NCI-H748 treated with DMSO at 0.1 percent for 48 hours (cell line): ENCODE measurements at regions not wholly inside any gene's neighbourhood (a gene's known extent, or its start where the extent isn't known, plus 50 kb on each side); places are given as distances from the start of the nearest gene placed in this dataset.
"Not testable (repeated sequence)": the region's sequence is repeated elsewhere in the genome, so short reads cannot be mapped to it uniquely, and the experiment has no call there.

Experiments
- DNase-seq: peaks from one replicate; lab custom pipeline; 2025; lab: John Stamatoyannopoulos, UW

DNA sequence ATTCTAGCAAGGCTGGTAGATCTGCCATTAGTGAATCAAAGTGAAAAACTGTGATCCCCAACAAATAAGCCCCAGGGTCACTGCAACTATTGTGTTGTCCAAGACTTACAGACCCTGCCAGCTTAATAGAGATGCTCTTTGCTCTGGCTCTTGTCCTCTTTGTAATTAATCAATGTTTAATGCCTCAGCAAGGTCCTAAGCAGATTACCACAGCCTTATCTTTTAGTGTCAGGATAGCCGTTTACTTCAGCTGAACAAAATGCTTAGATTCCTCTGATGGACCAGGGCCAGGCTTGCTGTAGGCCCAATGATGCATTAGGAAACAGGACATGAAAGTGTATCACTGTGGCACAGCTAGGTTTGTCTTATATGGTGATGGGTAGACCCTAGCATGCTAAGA is 353.3 kb downstream of the HACE1 start:
- no peak for DNase-seq

DNA sequence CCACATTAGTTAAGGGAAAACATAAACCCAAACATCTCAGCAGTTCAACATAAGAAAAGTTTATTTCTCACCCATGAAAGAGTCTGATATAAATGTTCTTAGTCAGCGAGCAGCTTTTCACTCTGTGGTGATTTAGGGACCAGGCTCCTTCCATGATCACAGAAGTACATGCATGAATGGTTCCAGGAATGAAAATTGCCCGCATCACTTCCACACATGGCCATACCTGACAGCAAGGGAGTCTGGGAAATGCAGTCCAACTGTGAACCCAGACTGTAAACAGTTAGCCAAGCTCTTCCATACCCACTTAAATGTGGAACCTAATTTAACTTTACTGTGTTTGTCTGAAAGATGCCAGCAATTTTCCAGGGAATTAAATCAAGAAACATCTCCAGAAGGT is 353.9 kb downstream of the HACE1 start:
- DNase-seq, result no peak

DNA sequence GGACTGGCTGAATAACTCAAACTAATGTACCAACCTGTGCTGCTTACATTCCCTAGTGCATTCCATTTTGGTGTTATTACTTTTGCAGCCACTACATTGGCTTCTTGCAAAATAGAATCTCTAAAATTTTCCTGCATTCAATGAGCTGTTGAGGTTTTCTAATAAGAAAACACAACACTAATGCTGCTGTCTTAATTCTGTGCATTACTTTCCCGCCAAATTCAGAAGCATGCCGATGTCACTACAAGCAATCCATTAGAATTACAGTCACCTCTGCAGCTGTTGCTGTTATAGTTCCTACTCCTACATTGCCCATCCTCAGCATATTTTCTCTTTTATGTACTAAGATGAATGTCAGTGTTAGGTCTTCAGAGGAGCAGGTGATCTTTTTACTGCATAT is 359.5 kb downstream of the HACE1 start:
- no peak for DNase-seq

DNA sequence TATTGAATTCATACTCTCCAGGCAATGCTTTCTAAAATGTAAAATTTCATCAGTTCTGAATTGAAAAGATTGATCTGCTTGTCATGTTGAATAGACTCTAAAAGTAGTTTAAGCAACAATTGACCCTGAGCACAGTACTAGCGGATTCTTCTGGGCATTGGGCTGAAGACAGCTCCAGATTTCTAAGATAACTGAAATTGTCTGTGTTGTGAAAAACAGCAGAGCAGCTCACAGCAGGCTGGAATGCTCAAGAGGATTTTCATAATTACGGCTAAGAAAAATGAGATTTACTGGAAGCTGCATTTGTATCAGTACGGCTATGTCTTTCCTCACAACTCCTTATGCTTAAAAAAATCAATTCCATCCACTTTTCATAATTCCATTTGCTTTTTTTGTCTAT is 373.7 kb downstream of the HACE1 start:
- DNase-seq, result no peak

GRCh38 chr6:104484626-104485025 is 375.1 kb downstream of the HACE1 start:
- no peak for DNase-seq

DNA sequence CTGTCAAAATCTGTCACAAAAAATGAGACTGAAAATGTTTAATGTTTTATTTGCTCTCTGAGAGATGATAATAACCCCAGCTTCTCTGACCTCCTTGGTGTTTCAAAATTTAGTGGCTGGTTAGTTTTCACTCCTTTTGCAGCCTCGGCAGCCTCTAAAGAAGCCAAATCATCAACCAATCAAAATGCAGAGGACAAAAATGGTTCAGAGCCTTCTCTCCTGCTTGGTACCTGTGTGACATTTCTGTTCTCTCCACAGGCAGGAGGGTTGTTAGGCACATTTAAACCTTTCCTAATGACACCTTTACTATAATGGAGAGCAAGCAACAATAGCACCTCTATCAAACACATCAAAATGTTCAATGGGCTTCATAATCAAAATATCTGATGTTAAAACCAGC is 375.5 kb downstream of the HACE1 start:
- DNase-seq, result no peak

DNA sequence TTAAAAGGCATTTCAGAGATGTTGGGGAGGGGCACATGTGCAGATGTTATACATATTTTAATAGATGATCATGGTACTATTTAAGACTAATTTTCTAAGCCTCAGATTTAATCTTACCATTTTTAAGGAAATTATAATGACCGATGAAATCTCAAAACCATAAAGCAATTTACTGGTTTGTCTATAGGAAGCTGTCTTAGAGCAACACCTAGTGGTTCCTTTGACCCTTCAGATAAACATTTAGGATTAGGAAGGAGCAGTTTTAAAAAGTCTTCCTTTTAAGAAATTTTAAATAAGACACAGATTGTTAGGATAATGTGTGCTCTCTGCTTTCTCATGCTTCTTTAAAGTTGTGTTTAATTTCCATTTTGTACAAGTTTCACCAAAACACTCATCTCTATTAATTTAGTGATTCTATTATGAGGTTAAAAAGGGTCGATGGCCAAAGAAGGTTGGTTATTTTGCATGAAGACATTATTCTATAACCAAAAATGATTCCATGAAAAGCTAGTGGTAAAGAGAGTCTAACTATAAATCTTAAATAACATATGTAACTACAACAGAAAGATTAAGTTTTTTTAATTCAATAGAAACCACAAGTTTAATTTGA is 376.4 kb downstream of the HACE1 start:
- DNase-seq, result peak; percentile 31

DNA sequence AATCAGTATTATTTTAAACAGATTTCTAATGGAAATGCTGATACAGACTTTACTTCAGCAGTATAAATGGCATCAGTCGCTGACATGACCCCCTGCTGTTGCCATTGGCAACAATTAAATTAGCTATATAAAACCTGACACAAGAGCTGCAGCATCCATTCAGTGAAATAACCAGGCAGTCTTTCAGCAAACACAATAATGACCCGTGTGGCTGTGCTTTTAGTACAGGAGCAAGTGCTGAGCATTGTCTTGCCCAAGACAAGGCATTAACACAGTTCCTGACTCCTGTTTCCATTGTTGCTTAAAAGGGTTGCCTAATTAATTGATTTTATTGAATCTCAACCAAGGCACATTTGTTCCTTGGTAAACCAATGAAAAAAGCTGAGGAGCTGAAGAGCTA is 382.1 kb downstream of the HACE1 start:
- DNase-seq, result peak; percentile 76

DNA sequence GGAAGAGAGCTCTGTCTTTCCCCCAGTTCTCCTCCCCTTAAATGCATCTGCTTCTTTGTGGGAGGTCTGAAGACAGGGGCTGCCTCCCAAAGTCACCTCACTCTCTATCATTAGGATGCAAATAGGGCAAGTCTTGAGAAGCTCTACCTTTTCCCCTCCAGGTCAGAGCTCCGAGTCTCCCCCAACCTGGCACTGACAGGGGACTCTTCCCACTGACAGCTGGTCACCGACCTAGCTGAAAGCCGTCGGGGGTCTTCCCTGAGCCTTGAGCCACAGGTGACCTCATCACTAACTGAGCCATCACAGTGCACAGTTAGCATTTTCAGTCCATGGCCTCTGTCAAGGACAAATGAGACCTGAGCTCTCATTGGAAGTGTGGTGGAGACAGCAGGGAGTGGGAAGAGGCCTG is 386.7 kb downstream of the HACE1 start:
- DNase-seq, result no peak

- DNase-seq, result peak; percentile 87
These were observed 387.5 kb downstream of the HACE1 start for GRCh38 chr6:104472021-104472901.

DNA sequence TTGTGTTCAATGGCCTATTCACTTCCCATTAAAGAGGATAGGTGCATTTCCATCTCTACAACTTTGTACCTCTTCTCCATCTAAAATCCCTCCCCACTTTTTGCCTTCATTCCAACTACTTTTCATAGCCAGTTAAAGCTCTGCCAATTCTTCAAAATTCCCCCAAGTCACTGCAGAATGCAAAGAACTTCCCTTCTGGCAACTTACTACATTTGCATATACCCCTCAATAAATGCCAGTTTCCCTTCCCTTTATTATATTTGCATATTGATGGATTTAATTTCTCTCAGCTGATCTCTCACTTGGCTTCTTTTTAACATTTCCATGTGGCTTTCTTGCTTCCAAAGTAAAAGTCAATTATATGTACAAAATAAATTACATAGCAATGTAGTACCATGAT is 393.4 kb downstream of the HACE1 start:
- no peak for DNase-seq

DNA sequence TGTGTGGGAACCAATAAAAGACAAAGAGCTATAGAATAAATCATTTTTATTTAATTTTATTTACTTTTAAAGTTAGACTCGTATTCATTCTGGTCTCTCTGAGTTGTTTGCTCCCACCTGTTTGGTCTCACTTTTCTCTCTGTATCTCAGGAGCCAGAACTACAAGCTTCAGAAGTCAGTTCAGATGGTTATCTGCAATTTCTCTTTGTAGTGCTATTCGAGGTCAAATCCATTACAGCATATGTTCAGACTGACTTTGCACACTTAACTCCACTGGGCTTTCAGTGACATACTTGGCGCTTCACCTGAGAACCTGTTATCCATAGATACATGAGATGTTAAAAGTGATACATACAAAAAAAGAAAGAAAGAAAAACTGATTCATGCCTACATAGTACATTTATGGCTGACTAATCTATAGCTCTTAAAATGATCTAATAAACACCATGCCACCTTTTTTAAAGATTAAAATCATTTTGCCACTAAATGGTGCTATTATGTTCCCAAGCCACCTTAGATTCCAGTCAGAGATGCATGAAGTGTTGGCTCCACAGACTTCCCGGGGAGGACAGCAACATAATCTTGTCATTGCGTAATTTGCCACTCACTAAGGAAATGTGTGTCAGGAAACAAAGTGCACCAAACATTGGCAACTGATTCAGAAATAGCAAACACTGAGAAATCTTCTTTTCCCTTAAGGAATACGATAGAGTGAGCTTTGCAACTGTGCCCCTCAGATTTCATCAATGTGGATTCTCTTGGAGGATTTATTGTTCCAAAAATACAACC is 396.7 kb downstream of the HACE1 start:
- no peak for DNase-seq

GRCh38 chr6:104460738-104461483 is 398.8 kb downstream of the HACE1 start:
- DNase-seq, result no peak

- DNase-seq, result no peak
These were observed 400.2 kb downstream of the HACE1 start for GRCh38 chr6:104459543-104459942.

- no peak for DNase-seq
These were observed 409.8 kb downstream of the HACE1 start for GRCh38 chr6:104449918-104450317.

DNA sequence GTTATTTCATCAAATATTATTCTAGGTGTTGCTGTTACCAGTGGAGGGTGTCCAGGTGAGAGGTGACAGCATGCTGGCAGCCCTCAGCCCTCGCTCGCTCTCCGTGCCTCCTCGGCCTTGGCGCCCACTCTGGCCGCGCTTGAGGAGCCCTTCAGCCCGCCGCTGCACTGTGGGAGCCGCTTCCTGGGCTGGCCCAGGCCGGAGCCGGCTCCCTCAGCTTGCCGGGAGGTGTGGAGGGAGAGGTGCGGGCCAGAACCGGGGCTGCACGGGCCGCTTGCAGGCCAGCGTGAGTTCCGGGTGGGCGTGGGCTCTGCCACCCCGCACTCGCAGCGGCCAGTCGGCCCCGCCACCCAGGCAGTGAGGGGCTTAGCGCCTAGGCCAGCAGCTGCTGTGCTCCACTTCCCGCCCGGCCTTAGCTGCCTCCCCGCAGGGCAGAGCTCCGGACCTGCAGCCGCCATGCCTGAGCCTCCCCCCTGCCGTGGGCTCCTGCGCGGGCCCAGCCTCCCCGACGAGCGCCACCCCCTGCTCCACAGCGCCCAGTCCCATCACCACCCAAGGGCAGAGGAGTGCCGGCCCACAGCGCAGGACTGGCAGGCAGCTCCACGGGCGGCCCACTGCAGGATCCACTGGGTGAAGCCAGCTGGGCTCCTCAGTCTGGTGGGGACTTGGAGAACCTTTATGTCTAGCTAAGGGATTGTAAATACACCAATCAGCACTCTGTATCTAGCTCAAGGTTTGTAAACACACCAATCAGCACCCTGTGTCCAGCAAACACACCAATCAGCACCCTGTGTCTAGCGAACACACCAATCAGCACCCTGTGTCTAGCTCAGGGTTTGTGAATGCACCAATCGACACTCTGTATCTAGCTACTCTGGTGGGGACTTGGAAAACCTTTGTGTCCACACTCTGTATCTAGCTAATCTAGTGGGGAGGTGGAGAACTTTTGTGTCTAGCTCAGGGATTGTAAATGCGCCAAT is 413.3 kb downstream of the HACE1 start:
- DNase-seq, result not testable (repeated sequence)

- no peak for DNase-seq
These were observed 425.2 kb downstream of the HACE1 start for GRCh38 chr6:104434519-104434918.

GRCh38 chr6:104431096-104431495 is 428.6 kb downstream of the HACE1 start:
- DNase-seq, result no peak

DNA sequence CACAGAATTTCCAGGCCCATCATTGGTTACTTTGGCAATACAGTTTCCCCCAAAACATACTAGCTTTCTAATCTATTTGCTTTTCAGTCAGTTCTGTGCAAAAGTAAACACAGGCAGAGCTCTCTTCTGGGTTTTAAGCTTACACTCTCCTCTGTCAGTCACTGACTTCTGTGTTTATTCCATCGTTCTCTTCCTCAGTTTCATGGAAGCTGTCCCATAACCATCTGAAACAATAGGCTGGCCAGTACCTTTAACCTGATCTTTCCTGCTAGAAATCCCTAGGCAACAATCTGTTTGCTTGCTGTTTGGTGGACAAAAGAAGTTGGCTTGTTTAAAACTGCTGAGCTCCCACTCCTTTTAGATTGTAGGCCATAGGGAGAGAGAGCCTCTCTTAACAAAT is 431.5 kb downstream of the HACE1 start:
- peak; percentile 54 for DNase-seq

GRCh38 chr6:104423691-104424090 is 436.0 kb downstream of the HACE1 start:
- no peak for DNase-seq

DNA sequence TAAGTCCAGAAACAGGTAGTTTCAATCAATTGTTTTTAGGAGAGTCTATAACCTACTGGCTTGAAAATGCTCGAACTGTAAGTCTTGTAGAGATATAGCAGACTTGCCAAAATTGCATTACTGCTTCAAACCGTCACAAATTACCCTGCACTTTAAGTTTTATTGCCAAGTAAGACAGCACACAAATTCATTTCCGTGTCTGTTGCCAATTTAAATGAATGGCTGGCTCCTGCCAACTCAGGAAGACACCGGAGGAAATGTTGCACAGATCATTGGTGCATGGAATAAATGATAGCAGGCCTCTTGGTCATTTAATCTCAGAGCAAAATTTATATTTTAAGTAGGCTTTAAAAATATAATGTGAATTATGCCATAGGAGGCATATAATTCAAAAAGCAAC is 438.1 kb downstream of the HACE1 start:
- DNase-seq, result no peak
